ENCODE measurements at regions not wholly inside any gene's neighbourhood (a gene's known extent, or its start where the extent isn't known, plus 50 kb on each side); places are given as distances from the start of the nearest gene placed in this dataset.

DNA sequence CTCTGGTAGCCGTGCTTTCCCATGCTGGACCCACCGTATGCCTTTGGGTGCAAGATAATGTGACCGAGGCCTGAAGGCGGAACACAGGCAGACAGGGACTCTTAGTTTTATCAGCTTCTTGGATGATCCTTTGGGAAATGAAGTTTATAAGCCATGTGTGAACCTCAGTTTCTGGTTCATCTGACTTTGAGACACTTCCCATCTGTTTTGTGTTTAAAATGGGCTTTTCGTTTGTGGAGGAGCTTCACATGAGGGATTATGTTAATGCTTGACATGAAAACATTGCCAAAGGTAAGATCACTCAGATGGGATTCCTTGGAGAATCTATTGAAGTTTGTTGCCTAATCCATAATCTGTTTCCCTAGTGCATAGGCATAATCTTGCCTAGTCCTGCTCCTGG, 249.8 kb upstream of the LYZL1 start:
- Histone ChIP-seq H3K9me1 (ENCODE audit: control insufficient read depth, extremely low read depth, insufficient read depth, low read length) (no peaks in the 10 kb centered on the region), H3K4me3 (ENCODE audit: control insufficient read depth in 2 of 3, extremely low read depth in 1 of 3, insufficient read depth in 2 of 3, low read depth in 1 of 3, low read length in 3 of 3) (no peak overlapping the region), H3K27me3 (ENCODE audit: control insufficient read depth, extremely low read depth, insufficient read depth, low read length) (no peaks in the 10 kb centered on the region), H3K4me2 (ENCODE audit: control insufficient read depth, extremely low read depth, insufficient read depth, low read depth, low read length) (no peak overlapping the region), H3K36me3 (ENCODE audit: control insufficient read depth in 2 of 2, extremely low read depth in 1 of 2, insufficient read depth in 2 of 2, low read length in 2 of 2) (no peaks in the 10 kb centered on the region), H3K27ac (ENCODE audit: control insufficient read depth, insufficient read depth, low read length) (no peak overlapping the region), H4K20me1 (ENCODE audit: control insufficient read depth, extremely low read depth, insufficient read depth, low read length) (no peaks in the 10 kb centered on the region), H3K4me1 (ENCODE audit: control insufficient read depth, extremely low read depth, insufficient read depth, low read length) (no peaks in the 10 kb centered on the region), H3K79me2 (ENCODE audit: control insufficient read depth, insufficient read depth, low read length) (no peaks in the 10 kb centered on the region), H2AFZ (ENCODE audit: control insufficient read depth, low read length) (no peak overlapping the region), H3K9ac (ENCODE audit: control insufficient read depth, extremely low read depth, insufficient read depth, low read length) (no peak overlapping the region), H3K9me3 (ENCODE audit: control insufficient read depth, low read depth, low read length) (no peaks in the 10 kb centered on the region)
- DNase-seq (ENCODE audit: low read depth, low spot score): no peak
- FAIRE-seq: no peak
- TF ChIP-seq EZH2 (IDR thresholded peaks at IDR 0.05; ENCODE audit: low read length): no peak
- TF ChIP-seq, protein P1, sequence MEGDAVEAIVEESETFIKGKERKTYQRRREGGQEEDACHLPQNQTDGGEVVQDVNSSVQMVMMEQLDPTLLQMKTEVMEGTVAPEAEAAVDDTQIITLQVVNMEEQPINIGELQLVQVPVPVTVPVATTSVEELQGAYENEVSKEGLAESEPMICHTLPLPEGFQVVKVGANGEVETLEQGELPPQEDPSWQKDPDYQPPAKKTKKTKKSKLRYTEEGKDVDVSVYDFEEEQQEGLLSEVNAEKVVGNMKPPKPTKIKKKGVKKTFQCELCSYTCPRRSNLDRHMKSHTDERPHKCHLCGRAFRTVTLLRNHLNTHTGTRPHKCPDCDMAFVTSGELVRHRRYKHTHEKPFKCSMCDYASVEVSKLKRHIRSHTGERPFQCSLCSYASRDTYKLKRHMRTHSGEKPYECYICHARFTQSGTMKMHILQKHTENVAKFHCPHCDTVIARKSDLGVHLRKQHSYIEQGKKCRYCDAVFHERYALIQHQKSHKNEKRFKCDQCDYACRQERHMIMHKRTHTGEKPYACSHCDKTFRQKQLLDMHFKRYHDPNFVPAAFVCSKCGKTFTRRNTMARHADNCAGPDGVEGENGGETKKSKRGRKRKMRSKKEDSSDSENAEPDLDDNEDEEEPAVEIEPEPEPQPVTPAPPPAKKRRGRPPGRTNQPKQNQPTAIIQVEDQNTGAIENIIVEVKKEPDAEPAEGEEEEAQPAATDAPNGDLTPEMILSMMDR (optimal IDR thresholded peaks at IDR 0.05 in 1 of 3, IDR thresholded peaks at IDR 0.05 in 1 of 3, conservative IDR thresholded peaks at IDR 0.05 in 1 of 3; ENCODE audit: extremely low read depth in 1 of 3, insufficient read depth in 2 of 3, low read length in 3 of 3): no peak
- dilution Hi-C loops (cut with MboI; ENCODE audit: extremely low pct_ligation_motif_present, low sequenced_read_pairs): no loop called here

DNA sequence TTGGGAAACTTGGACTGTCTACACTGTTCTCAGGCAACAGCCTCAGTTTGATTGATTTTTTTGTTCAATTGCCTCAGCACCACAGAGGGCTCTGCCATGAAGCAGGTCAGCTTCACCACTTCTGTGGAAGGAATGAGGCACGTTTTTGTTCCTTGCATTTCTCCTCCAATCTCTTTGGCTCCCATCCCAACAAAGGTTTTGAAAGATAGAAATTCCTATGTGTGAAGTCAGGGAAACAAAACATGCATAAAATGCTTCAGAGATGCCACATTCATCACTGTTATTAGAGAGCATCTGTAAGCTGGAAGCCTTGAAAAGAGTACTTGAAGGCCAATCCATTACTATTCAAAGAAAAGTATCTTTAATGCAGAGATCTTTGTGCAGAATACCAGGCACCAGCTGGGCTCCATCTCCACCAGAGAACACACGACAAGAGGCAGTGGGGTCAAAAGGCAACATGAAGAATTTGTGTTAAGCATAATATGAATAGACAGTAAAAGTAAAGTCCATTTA, 249.1 kb upstream of the LYZL1 start:
- no peaks in the 10 kb centered on the region for H4K20me1 ChIP-seq (ENCODE audit: control insufficient read depth, extremely low read depth, insufficient read depth, low read length)
- no peaks in the 10 kb centered on the region for H3K27me3 ChIP-seq (ENCODE audit: control insufficient read depth, extremely low read depth, insufficient read depth, low read length)
- TF ChIP-seq EZH2 (IDR thresholded peaks at IDR 0.05; ENCODE audit: low read length): no peak
- TF ChIP-seq, protein P1 (optimal IDR thresholded peaks at IDR 0.05 in 1 of 3, IDR thresholded peaks at IDR 0.05 in 1 of 3, conservative IDR thresholded peaks at IDR 0.05 in 1 of 3; ENCODE audit: extremely low read depth in 1 of 3, insufficient read depth in 2 of 3, low read length in 3 of 3): no peak
- no peak overlapping the region for H3K4me2 ChIP-seq (ENCODE audit: control insufficient read depth, extremely low read depth, insufficient read depth, low read depth, low read length)
- FAIRE-seq (no peak), DNase-seq (ENCODE audit: low read depth, low spot score) (no peak)
- no peaks in the 10 kb centered on the region for H3K9me3 ChIP-seq (ENCODE audit: control insufficient read depth, low read depth, low read length)
- dilution Hi-C loops (cut with MboI; ENCODE audit: extremely low pct_ligation_motif_present, low sequenced_read_pairs): no loop called here
- H3K27ac ChIP-seq (ENCODE audit: control insufficient read depth, insufficient read depth, low read length): no peak overlapping the region
- no peak overlapping the region for H3K4me3 ChIP-seq (ENCODE audit: control insufficient read depth in 2 of 3, extremely low read depth in 1 of 3, insufficient read depth in 2 of 3, low read depth in 1 of 3, low read length in 3 of 3)
- no peaks in the 10 kb centered on the region for H3K4me1 ChIP-seq (ENCODE audit: control insufficient read depth, extremely low read depth, insufficient read depth, low read length)
- H2AFZ ChIP-seq (ENCODE audit: control insufficient read depth, low read length): no peak overlapping the region
- H3K79me2 ChIP-seq (ENCODE audit: control insufficient read depth, insufficient read depth, low read length): no peaks in the 10 kb centered on the region
- H3K36me3 ChIP-seq (ENCODE audit: control insufficient read depth in 2 of 2, extremely low read depth in 1 of 2, insufficient read depth in 2 of 2, low read length in 2 of 2): no peaks in the 10 kb centered on the region
- no peaks in the 10 kb centered on the region for H3K9me1 ChIP-seq (ENCODE audit: control insufficient read depth, extremely low read depth, insufficient read depth, low read length)
- no peak overlapping the region for H3K9ac ChIP-seq (ENCODE audit: control insufficient read depth, extremely low read depth, insufficient read depth, low read length)
